CD4-positive, alpha-beta T cell treated with Interleukin-17A for 4 hours (primary cell): ENCODE measurements at regions not wholly inside any gene's neighbourhood (a gene's known extent, or its start where the extent isn't known, plus 50 kb on each side); places are given as distances from the start of the nearest gene placed in this dataset.
"Not testable (repeated sequence)": the region's sequence is repeated elsewhere in the genome, so short reads cannot be mapped to it uniquely, and the experiment has no call there.

ENCODE experiments used
- DNase-seq: peaks from one replicate; pipeline ENCODE4 v3.0.0-alpha.2; 2020; ENCODE audit warnings: mixed read lengths

DNA sequence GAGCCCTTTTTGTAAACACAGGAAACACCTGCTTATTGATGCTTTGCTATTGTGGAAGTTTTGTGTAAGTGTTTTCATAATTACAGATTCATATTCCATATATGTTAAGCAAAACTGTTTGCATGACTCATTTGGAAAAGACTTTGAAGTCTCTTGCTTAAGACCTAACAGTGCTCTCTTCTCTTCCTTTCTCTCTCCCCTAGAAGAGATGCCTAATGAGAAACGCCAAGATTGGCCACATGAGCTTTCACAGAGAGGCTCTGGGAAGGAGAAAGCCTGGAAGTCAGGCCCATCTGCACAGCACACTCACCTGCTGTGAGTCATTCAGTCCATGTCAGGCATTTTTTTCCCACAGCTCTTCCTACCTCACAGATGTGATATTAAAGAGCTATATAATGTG, 101.6 kb upstream of the PALMD start:
- no peak for DNase-seq

- DNase-seq = no peak
These were observed 99.2 kb upstream of the PALMD start for GRCh38 chr1:99546432-99547416.

- DNase-seq = no peak
These were observed 96.8 kb upstream of the PALMD start for GRCh38 chr1:99548943-99549605.

- no peak for DNase-seq
These were observed 95.7 kb upstream of the PALMD start for GRCh38 chr1:99550198-99550597.

DNA sequence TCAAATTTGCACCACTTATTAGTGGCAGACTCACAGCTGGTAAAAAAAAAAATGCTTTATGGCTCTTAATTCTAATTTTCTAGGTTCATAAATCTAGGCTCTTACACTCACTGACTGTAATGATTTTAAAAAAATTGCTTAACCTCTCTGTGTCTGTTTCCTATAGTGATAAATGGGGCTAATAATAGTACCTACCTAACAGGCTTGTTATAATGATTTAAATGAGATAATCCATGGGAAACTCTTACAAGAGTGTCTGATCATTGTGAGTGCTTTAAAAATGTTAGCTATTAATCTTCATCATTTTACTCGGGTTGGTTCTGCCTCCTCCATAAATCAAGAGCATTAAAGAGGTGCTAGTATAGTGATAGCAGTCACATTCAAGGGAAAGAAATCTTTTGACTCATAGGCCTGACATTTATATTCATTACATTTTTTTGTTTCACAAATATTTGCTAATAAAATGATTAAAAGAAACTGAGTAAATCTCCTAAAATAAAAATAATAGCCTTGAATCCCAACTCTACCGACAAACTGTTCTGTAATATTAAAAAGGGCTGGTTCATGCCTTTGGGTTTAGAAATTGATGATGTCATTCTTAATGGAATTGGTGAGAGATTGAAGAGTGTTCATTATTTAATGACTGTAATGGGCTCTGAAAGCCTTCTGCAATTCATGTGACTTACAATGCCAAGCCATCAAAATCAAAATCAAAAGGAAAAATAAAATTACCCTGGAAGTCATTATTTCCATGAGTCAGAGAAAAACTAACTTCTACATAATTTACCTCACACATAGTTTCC, 93.9 kb upstream of the PALMD start:
- DNase-seq = no peak

GRCh38 chr1:99553301-99553700, 92.6 kb upstream of the PALMD start:
- DNase-seq = no peak

- not testable (repeated sequence) for DNase-seq
These were observed 92.1 kb upstream of the PALMD start for GRCh38 chr1:99553819-99554218.

- DNase-seq = no peak
These were observed 91.2 kb upstream of the PALMD start for GRCh38 chr1:99554727-99555126.

DNA sequence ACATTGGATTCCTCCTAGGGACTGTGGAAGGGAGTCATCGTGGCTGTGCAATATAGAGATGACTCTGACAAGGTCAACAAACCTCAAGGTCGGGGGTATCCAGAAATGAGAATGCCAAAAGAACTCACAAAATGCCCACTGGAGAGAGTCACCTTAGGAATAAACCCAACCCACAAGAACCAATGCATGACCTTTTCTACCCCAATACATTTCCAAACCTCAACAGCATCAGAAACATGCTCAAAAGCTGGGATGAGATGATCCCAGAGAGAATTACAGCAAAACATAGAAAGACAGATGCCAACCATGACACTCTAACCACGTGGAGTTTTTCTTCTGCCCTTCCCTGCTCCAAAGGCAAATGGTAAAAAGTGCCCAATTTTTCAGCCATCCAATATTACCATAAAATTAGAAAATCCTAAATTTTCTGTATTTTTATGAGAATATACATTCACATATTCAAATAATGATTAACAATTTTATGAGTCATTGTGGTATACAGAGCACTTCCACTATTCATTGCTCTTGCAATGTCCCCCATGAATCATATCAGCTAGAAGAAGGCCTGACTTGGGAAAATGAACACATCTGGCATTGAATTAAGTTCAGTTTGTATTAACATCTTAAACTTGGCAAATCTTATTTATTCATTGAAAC, 88.2 kb upstream of the PALMD start:
- no peak for DNase-seq

GRCh38 chr1:99559166-99559565, 86.7 kb upstream of the PALMD start:
- no peak for DNase-seq

GRCh38 chr1:99560207-99561040, 85.5 kb upstream of the PALMD start:
- no peak for DNase-seq

GRCh38 chr1:99561952-99562351, 84.0 kb upstream of the PALMD start:
- DNase-seq = no peak

- no peak for DNase-seq
These were observed 80.2 kb upstream of the PALMD start for GRCh38 chr1:99565606-99566289.

DNA sequence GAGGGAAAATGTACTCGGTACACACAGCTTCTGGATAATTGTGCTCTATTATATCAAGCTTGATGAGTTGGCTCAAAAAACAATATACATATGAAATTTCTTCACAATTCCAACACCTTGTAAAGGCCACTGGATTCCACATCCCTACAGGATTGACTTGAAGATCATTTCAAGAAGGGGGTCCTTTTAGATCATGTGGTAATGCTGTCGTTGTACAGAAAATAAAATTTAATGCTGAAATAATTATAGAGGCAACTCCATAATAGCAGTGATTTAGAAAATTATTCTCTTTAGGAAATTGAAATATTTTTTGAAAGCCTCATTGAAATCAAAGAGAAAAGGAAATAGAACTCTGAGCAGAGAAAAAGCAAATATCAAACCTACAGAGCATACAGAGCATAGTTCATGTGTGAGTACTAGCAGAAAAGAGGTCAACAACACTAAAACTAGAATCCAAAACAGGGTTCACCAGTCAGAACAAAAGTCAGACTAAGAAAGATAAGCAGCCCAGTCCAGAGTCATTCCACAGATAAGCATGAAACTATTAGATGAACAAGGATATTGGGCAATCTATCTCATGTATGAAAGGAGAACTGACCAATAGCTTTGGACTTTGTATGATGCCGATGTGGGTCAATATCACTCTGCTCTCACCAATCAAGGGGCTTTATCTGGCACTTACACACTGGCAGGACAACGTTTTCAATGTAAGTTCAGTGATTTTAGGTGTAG, 79.5 kb upstream of the PALMD start:
- no peak for DNase-seq

DNA sequence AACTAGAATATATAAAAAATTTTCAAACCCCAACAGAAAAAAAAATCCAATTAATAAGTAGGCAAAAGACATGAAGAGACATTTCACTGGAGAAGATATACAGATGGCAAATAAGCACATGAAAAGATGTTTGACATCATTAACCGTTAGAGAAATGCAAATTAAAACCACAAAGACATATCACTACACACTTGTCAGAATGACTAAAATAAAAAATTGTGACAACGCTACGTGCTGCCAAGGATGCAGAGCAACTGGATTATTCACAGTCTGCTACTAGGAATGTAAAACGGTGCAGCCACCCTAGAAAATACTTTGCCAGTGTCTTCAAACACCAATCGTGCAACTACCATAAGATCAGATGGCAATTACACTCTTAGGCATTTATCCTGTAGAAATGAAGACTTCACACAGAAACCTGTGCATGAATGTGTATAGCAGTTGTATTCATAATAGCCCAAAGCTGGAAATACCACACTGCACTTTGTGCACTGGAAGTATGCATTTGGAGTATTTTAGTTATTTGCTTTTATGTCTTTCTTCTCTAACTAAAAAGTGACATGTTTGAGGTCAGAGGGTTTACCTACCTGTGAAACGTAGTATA, 75.3 kb upstream of the PALMD start:
- no peak for DNase-seq

GRCh38 chr1:99571092-99571734, 74.7 kb upstream of the PALMD start:
- DNase-seq = no peak

DNA sequence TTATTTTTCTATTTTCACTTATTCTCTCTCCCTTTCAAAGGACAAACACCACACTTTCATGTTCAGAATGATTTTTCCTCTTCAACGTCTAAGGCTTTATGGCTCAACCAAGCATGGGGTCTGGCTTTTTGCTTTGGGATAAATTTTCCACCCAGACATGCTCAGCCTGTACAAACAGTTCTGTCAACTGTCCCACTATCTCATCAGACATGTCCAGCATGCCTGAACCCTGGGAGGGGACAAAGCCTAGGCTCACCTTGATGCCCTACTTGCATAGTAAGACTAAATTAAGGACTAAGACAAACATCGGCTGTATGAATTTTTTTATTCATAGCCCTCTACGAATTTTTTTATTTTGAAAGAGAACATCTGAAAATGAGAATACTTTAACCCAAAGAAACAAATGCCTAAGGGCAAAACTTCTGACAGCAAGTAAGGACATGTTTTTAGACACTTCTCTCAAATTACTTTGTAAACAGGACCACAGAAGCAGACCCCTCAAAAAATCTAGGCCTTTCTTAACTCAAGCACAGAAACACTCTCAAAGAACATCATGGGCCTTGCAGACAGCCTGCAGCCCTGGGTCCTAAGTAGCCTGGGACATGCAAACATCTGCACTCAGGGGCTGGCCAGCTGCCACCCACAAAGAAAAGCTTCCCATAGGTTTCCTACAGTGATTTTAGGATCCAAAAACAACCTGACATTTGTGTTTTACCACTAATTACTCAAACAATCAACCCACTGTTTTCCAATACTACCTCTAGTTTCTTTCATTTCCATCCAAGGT, 72.3 kb upstream of the PALMD start:
- DNase-seq = no peak

GRCh38 chr1:99577313-99577712, 68.6 kb upstream of the PALMD start:
- DNase-seq = no peak
